NCI-H526 treated with DMSO at 0.1 percent for 48 hours (cell line): ENCODE measurements at regions not wholly inside any gene's neighbourhood (a gene's known extent, or its start where the extent isn't known, plus 50 kb on each side); places are given as distances from the start of the nearest gene placed in this dataset.
A peak's percentile ranks its signal among the peaks of the same experiment; 100 is the strongest.

ENCODE experiments used
- DNase-seq: peaks from one replicate; lab custom pipeline; 2025; lab: John Stamatoyannopoulos, UW

DNA sequence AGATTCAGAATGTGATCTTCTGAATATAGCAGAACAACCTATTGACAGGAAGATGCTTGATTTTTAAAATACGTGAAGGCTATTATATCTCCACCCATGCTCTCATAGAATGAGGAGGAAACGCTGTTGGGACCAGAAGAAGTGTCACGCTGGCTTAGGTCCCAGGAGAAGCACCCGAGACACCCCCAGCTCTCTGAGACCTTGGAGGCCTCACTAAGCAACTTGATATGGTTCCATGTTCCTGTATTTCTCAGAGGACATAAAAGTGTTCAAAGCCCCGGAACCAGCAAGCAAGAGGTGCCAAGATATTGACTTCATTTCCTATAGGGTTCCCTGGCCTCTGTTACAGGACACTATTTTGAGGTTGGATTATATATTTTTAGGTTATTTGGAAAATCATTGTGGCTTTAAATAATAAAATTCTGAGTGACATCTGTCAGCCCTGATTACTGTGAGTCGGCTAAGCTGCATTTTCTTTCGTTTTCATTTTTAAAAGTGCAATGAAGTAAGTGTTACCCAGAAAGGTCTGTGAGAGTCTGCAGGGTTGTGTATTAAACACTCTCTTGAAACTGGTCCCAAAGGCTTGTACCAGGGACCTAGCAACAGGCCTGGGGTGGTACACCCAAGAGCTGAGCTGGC lies 400.0 kb downstream of the SOX9 start:
- no peak for DNase-seq

DNA sequence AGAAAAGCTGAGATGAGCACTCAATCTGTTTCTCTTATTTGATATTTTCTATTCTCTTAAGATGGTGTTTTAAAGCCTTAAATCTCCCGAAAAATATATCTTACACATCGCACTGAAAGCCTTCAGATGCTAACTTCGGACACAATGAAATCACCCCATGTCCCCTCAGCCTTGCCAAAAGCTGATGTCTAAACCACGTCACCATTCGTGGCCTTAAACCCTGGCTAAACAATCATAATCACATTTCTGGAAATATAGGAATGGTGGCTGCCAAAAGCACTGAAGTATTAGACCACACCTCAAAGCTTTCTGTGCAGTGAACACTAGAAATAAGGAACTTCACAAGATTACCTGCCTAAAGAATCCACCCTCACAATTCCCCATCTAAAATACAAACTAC lies 402.7 kb downstream of the SOX9 start:
- no peak for DNase-seq

DNA sequence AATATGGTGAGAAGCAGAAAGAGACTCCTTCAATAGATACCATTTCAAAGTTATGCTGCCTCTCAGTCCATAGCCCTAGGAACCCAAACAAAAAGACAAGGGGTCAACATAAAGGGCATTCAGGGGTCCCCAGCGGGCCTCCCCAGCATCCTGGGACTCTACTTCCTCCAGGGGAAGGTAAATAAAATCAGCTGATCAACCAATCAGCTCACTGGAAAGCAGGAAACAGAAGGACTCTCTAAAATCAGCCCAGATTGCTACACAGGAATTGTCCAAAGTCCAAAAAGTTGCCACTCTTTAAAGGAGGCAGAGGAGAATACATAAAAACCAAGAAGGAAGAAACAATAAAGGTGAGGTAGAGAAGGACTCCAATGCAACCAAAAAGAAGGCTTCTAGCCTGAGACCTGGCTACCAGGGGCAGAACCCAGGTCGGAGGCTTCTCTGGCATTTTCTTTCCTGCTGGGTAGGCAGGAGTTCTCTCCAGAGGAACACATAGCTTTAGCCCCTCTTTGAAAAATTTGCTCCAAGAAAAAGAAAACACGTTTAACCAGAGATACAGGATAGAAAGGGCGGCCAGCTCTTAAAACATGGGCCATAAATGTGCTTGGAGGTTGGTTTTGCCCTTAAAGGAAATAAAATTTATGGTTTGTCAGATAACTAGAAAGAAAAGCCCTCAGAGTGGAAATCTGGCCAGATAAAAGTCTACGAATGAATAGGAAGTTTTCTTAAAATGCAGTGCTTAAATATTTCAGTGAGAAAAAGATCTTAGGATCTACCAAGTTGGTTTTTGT lies 404.6 kb downstream of the SOX9 start:
- DNase-seq, result no peak

DNA sequence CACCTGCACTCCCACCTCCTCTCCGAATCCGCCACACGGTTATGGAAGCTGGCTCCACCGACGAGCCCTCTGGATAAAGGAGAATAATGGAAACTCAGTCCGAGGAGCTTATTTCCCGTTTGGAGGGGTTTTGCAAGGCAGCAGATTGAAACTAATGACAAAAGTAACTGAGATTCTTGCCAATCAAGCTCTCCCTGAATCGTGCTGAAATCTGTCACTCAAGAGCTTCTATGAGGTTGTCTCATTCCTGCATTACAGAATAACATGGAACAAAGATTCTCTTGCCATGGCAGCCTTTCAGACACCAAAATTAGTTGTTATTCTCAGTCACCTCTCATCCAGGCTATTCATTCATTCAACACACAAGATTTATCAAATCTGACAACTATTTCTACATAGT lies 405.9 kb downstream of the SOX9 start:
- no peak for DNase-seq

DNA sequence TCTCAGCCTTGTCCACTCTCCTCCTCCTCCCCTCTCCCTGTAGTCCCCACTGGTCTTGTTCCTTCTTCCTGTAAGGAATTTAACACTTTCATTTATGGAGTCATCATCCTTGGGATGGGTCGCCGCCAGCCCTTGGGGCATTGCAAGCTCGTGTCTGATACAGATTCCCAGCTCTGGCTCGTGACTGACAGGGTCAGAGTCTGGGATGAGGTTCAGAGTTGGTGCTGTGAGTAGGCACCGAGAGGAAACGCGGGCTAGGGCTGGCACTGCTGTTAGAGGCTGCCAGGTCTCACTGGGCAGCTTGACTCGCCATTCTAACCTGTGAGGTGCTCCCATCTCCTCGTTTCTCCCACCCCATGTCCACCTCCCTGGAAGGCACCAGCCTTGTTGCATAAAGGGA lies 407.0 kb downstream of the SOX9 start:
- no peak for DNase-seq

DNA sequence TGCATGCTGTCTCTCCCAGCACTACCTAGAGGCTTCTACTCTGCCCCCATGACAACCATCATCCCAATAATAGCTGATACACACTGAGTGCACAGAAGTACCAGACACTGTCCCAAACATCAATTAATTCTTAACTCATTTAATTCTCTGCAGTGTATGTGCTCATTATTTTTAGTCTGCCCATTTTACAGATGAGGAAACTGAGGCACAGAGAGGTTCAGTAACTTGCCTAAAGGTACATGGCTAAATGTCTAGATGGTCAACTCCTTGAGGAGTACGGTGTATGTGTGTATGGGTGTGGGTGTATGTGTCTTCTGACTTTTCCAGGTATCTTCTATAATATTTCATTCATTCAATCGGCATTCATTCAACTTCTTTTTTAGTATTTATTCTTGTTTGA lies 407.9 kb downstream of the SOX9 start:
- DNase-seq, result no peak

DNA sequence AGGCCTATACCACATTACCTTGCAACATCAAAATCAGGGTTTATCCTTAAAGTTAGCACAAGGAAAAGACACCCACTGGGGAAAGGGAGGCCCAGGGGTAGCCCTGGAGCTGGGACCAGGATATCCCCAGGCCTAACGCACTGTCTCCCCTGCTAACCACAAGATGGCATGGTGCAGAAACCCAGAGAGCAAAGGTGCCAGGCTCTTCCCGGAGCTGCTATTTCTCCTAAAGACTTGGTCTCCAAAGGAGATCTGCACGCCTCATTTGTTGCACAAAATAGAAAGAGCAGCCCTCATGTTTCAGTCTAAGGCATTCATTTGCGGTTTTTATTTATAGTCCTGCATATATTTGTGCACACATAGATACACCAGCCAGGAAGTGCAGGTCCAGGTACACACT lies 408.6 kb downstream of the SOX9 start:
- peak; percentile 80 for DNase-seq

DNA sequence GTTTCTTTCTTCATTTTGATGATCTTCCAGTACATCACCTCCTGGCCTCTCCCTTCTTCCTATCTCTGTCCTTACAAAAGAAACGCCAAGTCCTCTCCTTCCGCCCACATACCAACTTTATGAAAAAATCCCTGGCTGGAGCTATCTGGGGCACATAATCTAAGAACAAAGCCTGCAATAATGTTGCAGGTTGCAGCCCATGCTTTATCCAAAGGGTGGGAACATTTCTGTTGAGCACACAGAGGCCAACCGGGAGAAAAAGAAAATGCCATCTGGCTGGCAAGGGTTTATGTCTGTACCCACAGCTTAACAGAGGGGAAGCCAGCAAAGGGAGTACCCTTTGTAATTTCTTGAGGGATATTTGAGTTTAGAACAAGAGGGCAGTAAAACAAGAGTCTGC lies 409.6 kb downstream of the SOX9 start:
- no peak for DNase-seq

DNA sequence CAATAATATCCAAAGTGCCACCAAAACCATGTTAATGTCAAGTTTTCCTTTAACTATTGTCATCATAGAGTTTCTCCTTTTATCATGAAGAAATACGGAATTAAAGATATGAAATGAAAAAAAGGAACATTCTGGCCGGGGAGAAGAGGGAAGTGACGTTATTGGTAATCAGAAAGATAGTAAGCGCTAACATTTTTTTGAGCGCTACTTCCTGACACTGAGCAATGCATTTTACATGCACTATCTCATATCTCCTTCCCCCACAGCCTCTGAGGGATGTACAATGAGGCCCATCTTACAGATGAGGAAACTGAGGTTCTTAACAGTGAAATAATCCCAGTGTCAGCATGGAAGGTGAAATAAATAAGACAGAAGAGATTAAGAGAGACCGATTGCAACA lies 410.9 kb downstream of the SOX9 start:
- DNase-seq, result no peak

DNA sequence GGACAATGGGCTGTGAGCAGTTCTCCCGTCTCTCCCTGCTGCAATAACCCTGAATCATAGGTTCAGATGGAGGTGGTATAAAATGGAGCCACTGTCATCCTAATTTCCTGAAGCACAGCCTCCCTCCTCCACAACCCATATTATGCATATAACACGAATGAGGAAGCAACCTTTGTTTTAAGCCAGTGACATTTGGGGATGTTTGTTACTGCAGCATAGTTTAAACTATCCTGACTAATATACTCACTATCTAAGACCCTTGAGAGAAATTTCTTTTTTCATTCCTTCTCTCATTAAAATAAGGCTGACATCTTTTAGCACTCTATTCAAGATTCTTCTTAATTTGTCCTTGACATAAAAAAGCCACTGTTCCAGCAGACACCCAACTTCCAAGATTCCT lies 413.4 kb downstream of the SOX9 start:
- no peak for DNase-seq

DNA sequence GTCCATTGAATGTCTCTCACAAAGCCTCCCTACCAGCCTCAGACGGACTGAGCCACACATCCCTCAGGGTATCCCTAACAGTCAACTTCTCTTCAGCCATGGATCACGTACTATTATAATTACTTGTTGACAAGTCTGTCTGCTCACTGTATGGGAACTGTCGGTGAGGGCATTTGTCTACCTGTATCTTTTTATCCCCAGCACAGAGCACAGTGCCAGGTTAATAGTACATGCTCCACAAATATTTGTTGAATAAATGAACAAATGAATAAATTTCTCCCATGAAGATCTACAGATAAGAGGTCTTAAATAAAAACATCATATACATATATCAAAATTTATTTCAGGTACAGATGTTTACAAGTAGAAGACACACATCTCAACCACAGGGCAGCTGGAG lies 414.0 kb downstream of the SOX9 start:
- DNase-seq, result peak; percentile 98

DNA sequence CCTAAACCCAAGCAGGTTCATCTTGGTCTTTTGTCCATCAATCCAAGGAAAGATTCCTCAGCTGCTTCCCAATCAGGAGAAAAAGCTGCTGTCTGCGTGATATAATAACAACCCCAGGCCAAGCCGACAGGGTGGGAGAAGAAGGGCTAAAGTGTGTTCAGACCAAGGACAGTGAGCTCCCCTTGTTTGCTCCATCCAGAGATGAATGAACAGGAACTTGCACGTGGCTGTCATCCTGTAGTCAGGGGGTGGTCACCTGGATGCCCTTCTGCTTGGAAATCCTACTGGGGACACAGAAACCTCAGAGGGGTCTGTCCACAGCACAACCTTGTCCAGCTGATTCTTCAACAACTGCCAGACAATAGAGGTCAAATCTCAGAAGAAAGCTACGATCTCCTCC lies 414.5 kb downstream of the SOX9 start:
- DNase-seq, result no peak

DNA sequence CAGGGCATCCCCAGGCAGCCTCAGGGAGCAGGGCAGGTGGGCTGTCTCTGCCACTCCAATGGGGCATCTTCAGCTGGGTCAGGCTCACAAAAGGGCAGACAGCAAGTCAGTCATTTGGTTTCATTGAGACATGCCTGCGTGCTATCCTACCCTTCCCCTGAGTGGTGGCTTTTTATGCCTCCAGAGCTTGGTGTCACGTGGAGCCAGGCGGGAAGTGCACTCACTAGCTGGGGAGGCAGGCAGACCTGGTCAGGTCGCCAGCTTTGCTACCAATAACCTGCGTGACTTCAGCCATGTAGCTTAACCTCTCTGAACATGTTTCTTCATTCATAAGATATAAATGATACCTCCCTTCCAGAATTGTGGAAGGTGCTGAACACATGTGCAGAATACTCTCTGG lies 415.0 kb downstream of the SOX9 start:
- DNase-seq, result peak; percentile 44

DNA sequence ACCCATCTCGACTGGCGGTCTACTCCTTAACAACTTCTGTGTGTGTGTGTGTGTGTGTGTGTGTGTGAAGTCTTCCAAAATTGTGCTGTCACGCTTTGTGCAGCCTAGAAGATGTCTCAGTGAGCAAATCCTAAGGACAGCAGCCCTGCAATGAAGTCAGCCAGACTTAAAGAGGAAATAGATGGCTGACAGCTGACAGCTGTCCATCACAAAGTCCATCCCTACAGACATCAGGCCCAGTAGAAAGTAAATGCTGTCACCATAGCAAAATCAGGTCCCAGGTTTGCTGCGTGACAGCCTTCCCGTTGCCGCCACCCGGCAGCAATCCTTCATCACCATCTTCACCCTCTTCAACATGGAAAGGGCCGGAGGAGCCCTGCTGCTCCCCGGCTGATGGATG lies 416.0 kb downstream of the SOX9 start:
- DNase-seq, result no peak

DNA sequence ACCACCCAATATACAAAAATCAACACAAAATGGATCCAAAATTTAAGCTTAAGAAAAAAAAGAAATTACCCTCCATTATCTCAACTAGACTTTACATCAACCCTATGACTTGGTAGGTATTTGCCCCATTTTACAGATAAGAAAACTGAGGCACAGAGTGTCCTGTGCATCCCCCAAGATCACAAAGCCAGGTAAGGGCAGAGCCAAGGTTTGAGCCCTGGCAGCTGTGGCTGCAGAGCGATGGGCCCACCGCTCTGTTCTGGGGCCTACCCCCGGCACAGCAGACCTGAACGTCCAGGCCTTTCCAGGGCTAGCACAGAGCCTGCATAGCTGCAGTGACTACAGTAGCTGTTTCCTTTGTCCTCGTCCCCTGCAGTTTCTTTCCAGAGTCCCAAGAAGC lies 417.6 kb downstream of the SOX9 start:
- DNase-seq, result no peak

DNA sequence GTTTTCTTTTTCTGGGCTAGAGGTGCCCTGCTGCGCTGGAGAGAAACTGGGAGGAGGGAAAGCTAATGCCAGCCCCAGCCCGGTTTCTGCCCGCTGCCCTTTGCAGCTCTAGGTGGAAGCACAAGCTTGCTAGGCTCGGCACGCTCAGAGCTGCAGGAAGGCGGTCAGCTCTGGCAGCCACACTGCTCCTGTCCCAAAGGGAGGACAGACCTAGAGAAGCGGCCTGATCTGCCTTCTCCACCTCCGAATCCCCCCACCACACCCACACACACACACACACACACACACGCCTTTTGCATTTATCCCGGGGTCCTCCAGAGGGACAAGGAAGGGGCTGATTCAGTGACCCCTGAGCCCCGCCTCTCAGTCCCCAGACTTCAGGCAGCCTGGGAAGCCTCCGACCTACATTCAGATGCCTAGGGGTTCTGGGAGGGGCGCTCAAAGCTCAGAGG lies 418.1 kb downstream of the SOX9 start:
- peak; percentile 70 for DNase-seq

DNA sequence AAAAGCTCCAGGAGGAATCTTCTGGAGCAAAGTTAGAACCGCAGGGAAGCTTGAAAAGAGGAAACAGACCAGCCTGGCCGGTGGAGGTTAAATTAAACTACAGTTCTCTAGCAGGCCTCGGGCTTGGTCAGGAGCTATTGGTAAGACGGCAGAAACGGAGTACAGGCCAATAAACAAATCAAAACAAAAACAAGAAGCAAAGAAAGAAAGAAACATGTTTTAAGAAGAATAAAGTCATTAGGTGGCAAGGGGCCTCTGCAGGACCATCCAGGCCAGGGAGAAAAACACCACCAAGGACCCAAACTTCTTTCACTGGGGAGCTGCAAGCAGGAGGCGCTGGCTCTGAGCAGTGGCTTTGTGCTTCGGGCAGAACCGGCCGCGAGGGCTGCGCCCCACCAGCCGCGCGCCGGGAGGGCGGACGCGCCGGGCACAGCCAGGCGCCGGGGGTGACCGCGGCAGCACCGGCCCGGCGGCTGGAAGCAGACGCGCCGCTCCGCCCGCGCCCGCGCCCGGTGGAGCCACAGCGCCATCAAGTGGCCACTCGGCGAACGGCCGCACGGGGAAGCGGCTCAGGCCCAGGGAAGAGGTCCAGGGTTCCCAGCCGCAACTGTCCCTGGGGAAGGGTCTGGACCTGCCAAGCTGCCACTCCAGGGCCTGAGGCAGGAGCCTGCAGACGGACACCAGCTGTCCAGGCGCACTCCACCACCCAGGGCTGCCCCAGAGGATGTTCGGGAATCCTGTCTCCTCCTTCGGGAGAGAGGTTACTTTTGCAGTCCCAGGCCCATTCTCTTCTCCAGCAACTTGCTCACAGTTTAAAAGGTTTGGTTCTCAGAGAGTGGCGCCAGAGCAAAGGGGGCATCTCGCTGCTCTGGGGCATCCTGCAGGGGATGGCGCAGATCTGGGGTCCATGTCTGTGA lies 419.4 kb downstream of the SOX9 start:
- DNase-seq, result peak; percentile 78

DNA sequence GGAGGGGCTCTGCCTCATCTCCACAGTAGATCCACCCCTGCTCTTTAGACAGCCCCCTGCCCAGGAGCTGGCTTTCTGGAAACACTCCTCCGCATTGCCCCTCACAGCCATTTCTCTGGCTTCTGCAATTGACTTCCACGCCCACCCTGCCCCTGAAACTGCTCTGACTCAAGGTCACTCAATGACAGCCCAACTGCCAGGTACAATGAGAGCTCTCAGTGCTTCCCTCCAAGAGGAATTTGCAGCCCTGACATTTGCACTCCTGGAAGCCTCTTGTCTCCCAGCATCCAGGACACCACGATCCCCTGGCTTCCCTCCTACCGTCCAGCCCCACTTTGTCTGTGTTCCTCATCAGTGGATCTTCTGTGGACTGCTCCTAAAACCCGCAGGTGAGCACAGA lies 421.5 kb downstream of the SOX9 start:
- DNase-seq, result no peak

DNA sequence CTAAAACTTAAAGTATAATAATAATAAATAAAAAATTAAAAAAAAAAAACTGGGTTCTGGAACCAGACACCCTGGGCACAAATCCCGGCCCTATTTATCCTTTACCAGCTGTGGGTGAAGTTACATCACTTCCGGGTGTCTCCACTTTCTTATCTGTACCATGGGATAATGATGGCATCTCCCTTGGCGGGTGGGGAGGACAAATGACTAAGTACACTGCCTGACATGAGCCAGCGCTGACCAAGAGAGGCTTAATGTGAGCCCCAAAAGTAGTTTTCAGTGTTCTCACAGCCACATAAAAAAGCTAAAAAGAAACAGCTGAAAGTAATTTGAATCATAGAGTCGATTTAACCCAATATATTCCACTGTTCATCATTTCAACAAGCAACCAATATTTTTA lies 424.9 kb downstream of the SOX9 start:
- no peak for DNase-seq

DNA sequence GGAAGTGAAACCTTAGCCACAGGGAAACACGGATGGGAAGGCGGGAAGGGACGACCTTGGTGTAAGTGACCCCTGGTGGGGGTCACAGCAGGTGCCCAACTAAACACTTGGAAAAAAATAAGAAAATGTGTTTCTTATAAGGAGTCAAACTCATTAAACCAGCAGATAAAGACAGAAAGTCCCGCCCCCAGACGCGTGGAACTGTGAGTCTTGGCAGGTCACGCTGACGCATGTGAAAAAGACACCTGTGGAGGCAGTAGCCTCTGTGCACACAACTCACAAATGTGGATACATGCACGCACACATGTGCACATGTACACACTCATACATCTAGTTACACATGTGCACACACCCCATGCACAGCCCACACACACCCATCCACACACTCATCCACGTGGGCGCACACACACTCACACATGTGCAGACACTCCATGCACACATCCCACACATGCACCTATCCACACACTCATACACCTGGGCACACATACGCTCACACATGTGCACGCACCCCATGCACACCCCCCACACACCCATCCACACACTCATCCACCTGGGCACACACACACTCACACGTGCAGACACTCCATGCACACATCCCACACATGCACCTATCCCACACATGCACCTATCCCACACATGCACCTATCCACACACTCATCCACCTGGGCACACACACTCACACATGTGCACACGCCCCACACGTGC lies 432.4 kb downstream of the SOX9 start:
- DNase-seq, result no peak

DNA sequence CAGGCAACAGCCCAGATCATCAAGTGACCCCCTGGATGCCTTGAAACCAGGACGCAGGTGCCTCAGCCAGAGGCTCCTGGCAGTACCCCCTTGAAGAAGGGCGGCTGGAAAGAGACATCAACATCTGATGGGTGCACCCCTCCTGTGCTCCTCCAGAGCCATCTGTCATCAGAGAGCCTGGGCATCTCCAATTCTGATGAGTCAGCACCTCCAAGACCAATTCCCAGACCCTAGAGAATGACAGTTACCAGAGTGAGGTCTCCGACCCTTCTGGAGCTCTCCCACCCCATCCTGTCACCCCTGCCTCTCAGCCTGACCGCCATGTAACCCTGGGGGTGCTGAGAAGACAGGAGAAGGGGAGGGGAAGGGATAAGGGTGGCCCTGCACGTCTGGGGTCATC lies 433.7 kb downstream of the SOX9 start:
- no peak for DNase-seq

DNA sequence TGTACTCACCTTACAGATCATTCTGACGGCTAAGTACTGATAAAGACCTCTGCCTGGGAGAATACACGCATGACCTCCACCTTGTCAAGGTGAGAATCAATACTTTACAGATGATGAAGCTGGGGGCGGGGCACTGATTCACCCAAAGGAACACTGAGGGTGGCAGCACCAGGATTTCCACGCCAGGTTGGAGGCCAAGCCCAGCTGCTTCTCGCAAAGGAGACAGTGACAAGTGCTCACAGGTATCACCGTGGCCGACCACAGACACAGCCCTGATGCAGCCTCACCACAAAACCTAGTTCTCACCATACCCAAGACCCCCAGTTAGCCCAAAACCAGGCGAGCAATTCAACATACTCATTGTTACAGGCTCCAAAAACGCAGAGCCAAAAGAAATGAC lies 434.2 kb downstream of the SOX9 start:
- DNase-seq, result no peak
